HG03095 (cell line): ENCODE measurements at regions not wholly inside any gene's neighbourhood (a gene's known extent, or its start where the extent isn't known, plus 50 kb on each side); places are given as distances from the start of the nearest gene placed in this dataset.
"Not testable (repeated sequence)": the region's sequence is repeated elsewhere in the genome, so short reads cannot be mapped to it uniquely, and the experiment has no call there.

ENCODE experiments used
- ATAC-seq: cut with Tn5 transposase; IDR thresholded peaks from one replicate; pipeline ENCODE4 v1.9.1; 2021; ENCODE audit warnings: moderate library complexity; ENCODE audit not compliant: unreplicated experiment

- no peak for ATAC-seq
Measured at GRCh38 chr12:75812271-75813018, 219.1 kb downstream of the PHLDA1 start.

DNA sequence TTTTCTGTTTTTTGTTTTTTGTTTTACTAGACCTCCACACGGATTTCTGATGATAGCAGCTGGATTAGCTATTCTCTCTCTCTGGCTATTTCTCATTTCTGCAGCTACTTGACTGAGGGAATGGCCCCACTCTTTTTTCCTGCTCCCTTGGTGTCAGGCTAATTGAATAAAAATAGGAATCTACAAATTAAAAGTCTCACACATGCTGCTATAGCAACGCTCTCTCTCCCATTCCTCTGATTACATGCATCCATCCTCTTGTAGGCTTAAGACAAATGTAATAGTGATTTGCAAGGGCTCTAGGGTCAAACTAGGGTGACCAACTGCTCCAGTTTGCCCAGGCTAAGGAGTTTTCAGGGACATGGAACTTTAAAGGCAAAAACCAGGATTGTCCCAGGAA lies 221.8 kb downstream of the PHLDA1 start:
- ATAC-seq: no peak

DNA sequence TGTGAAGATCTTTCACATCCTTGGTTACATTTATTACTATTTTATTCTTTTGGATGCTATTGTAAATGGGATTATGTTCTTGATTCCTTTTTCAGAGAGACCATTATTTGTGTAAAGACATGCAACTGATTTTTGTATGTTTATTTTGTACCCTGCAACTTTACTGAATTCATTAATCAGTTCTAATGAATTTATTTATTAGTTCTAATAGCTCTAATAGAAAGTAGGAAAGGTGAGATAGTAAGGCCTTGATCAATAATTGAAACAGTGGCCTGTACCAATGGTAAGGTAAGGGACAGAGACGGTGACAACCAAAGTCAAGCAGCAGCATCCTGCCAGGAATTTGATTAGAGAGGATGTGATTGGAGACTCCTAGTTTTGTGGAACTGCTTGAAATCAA lies 224.1 kb downstream of the PHLDA1 start:
- ATAC-seq: no peak

DNA sequence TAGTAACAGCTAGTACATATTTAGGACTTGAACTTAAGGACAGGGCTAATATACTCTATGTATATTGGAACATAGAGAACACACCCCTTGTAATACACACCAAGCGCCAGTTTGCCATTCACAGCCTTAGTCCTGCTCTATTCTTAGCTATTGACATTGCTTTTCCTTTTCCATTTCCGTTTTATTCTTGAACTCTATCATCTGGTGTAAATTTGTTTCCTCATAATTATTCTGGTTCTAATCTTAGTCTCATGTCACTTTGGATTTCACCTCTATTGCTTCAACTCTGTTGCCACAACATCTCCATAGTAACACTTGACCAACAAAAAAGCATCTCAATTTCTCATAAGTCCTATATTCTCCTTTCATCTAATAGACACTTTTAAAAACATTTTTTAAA lies 225.7 kb downstream of the PHLDA1 start:
- ATAC-seq: no peak

- ATAC-seq: no peak
Measured at GRCh38 chr12:75805320-75805719, 226.3 kb downstream of the PHLDA1 start.

DNA sequence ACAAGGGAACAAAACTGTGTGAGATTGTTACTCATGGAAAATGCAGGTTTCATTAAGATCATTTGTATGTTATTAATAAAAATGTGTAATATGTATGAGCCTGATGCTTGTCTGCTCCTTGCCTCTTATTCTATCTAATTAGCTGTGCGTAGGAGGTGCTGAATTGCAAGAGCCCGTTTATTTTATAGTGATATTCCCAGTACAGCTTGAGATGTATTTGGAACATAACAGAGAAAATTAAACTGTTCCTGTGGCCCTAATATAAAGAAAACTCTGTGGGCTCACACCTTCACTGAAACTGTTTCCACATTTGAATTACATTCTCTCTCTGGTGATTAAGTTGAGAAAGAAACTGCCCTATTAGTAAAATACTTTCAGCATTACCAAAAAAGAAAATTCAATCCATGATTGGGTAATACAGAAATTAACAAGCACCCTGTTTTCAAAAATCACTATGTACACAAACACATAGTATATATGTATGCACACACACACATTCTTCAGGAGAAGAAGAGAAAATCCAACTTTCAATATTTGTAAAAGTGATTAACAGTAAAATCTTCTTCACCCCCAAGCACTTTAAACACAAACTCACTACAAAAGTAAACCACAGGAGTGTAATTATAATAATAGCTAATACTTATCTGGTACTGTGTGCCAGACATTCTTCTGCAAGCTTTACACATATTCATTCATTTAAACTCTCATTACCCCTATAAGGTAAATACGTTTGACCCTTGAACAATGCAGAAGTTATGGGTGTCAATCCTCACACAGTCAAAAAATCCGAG lies 233.2 kb downstream of the PHLDA1 start:
- ATAC-seq: no peak

GRCh38 chr12:75795125-75795524 lies 236.5 kb downstream of the PHLDA1 start:
- ATAC-seq: no peak

DNA sequence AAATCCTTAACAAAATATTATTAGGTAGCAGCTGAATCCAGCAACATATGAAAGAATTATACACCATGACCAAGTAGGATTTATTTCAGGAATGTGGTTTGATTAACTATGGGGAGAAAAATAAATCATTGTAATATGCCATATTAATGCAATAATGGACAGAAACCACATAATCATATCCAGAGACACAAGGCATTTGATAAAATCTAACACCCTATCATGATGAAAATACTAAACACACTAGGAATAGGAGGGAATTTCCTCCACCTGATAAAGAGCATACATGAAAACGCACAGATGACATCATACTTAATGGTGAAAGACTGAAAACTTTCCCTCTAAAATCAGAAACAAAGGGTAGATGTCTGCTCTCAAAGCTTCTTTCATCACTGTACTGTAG lies 238.9 kb downstream of the PHLDA1 start:
- ATAC-seq: no peak

DNA sequence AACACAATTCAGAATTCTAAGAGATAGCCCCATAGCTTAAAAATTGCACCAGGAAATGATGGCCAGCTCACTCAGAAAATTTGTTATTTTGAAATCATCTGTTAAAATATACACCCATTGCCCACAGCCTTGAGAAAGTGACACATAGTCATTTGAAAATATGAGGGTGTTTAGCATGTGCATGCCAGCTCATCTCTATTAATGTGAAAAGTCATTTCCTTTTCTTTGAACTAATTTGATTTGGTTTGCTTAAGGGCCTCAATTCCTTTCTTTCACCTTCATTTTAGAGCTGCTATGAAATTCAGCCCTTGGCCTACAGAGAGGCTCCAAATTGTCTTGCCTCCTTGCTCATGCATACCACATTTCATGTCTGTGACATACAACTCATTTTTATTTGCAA lies 241.4 kb downstream of the PHLDA1 start:
- ATAC-seq: no peak

DNA sequence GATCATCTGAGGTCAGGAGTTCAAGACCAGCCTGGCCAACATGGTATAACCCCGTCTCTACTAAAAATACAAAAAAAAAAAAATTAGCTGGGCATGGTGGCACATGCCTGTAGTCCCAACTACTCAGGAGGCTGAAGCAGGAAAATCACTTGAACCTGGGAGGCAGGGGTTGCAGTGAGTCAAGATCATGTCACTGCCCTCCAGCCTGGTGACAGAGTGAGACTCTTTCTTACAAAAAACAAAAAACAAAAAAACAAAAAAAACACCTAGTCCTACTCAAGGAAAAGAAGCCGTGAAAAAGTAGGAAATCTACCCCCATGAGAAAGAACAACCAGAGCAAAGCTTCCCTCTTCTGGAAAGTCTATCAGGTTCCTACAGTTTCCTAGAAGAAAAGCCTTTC lies 244.4 kb downstream of the PHLDA1 start:
- ATAC-seq: not testable (repeated sequence)

DNA sequence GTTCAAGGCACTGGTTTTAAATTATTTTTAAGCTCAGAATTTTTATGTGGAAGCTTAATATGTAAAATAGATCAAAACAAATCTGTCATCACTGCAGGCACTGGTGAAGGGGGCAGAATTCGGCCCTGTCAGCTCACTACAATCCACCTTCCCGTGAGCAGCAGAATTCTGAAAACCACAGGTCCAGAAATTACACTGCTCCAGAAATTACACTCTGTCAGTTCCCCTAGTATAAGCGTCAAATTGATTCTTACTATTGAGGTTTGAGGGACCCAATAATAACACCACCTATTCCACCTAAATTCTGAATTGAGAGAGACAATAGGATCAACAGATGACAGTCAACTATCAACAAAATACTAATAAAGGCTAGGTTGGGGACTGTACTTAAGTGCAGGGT lies 245.5 kb downstream of the PHLDA1 start:
- ATAC-seq: no peak

DNA sequence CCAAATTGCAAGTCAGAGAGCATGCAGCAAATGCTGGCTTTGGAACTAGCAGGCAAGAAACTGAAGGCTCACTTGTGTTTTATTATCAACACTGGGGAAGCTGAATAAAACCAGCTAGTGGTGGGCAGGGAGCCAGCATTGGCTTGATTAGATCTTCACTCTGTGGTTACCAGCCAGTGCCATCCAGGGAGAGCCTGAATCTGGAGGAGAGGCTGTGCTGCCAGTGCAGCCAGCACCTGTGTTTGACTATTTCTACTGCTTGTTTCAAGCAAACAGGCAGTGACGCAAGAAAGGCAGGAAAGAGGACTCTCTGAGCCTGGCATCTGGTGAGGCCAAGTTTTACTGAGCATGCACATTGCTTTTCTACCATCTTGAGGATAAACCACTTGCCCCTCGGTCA lies 247.0 kb downstream of the PHLDA1 start:
- no peak for ATAC-seq

- no peak for ATAC-seq
Measured at GRCh38 chr12:75783093-75783877, 248.3 kb downstream of the PHLDA1 start.

- no peak for ATAC-seq
Measured at GRCh38 chr12:75782069-75782581, 249.5 kb downstream of the PHLDA1 start.

- no peak for ATAC-seq
Measured at GRCh38 chr12:75781532-75782046, 250.0 kb downstream of the PHLDA1 start.

- ATAC-seq: no peak
Measured at GRCh38 chr12:75779891-75780496, 251.6 kb downstream of the PHLDA1 start.

DNA sequence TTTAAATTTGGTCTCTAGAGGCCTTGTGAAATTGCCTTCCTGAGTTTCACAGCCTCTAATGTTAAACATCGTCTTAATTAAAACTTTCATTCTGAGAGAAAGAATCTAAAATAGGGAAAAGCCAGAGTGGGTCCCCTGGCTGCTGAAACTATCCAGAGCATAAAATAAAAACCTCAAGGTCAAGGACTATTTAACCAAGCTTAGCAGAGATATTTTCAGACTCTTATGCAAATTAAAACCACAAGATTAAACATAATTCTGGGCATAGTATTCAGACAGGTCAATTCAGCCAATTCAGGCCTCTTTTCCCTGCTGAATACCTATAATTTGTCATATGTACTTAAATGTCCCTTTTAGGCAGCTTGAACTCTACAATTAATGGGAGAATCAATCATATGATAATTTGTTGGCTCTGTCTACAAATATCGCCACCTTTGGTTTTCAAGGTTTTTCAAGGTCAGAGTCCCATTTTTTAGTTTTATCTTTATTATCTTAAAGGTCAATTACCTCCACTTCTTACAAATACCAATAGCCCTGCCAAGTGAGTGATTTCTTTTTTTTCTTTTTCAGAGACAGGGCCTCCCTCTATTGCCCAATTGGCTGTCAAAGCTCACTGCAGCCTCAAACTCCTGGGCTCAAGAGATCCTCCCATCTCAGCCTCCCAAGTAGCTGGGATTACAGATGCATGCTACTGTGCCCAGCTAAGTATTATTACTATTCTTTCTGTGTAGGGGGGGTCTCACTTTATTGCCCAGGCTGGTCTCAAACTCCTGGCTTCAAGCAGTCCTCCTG lies 257.1 kb downstream of the PHLDA1 start:
- no peak for ATAC-seq

DNA sequence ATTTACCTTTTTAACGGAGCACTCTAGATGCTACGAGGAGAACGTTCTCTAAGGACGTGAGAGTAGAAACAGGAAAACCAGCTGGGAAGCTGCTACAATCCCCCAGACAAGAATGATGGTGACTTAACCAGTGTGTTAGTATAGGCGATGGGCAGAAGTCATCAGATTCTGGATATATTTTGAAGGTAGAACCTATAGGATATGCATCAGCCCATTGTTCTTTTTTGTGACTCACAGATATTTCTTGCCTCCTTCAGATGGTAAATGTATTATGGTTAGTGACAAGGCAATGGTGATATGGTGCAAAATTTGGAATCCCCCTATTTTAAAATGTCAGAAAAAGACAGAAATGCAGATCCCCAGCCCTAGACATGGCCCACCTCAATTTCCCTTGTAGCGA lies 258.2 kb downstream of the PHLDA1 start:
- no peak for ATAC-seq

GRCh38 chr12:75771023-75771422 lies 259.6 kb upstream of the KRR1 start:
- ATAC-seq: no peak

DNA sequence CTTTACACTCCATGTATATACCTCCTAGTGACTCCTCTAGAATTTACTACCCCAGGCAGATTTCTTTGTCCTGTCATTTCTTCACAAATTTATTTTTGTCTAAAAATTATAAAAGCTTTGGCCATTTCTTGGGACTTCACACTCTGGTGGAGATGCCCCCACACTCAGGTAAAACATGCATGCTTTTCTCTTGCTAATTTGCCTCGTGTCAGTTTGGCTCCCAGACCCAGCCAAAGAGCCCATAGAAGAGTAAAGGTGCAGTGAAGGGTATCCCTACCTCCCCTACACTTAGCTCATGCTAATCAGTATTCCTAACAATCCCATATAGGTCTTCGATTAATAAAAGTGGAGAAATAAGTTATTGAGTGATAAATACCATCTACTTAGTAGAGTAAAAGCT lies 256.5 kb upstream of the KRR1 start:
- no peak for ATAC-seq
